ENCODE measurements at regions not wholly inside any gene's neighbourhood (a gene's known extent, or its start where the extent isn't known, plus 50 kb on each side); places are given as distances from the start of the nearest gene placed in this dataset.

- Histone ChIP-seq H3K36me3 (no peaks in the 10 kb centered on the region), H3K4me1 (ENCODE audit: low read depth) (no peaks in the 10 kb centered on the region), H3K9me3 (ENCODE audit: low read depth) (no peaks in the 10 kb centered on the region), H3K4me3 (no peak overlapping the region), H3K27ac (no peak overlapping the region), H3K27me3 (no peaks in the 10 kb centered on the region)
- DNase-seq (ENCODE audit: low read depth in 1 of 2, low spot score in 1 of 2): peak in 1 of 2 donors; percentile 10
- no peak for TF ChIP-seq CTCF (IDR thresholded peaks at IDR 0.05; ENCODE audit: low read depth, low read length)
Measured at GRCh38 chr9:78383130-78383529, 86.2 kb downstream of the PSAT1 start.

- no peaks in the 10 kb centered on the region for H3K36me3 ChIP-seq
- DNase-seq (ENCODE audit: low read depth in 1 of 2, low spot score in 1 of 2): no peak
- no peak overlapping the region for H3K4me3 ChIP-seq
- no peak for TF ChIP-seq CTCF (IDR thresholded peaks at IDR 0.05; ENCODE audit: low read depth, low read length)
- no peaks in the 10 kb centered on the region for H3K4me1 ChIP-seq (ENCODE audit: low read depth)
- H3K27me3 ChIP-seq: no peaks in the 10 kb centered on the region
- H3K27ac ChIP-seq: no peak overlapping the region
- H3K9me3 ChIP-seq (ENCODE audit: low read depth): no peaks in the 10 kb centered on the region
Measured at GRCh38 chr9:78386348-78386747, 89.4 kb downstream of the PSAT1 start.

GRCh38 chr9:78386773-78387172 lies 89.8 kb downstream of the PSAT1 start:
- no peak for TF ChIP-seq CTCF (IDR thresholded peaks at IDR 0.05; ENCODE audit: low read depth, low read length)
- H3K4me3 ChIP-seq: no peak overlapping the region
- H3K4me1 ChIP-seq (ENCODE audit: low read depth): no peaks in the 10 kb centered on the region
- H3K9me3 ChIP-seq (ENCODE audit: low read depth): no peaks in the 10 kb centered on the region
- no peaks in the 10 kb centered on the region for H3K27me3 ChIP-seq
- H3K36me3 ChIP-seq: no peaks in the 10 kb centered on the region
- peak in 1 of 2 donors; percentile 46 for DNase-seq (ENCODE audit: low read depth in 1 of 2, low spot score in 1 of 2)
- no peak overlapping the region for H3K27ac ChIP-seq

- H3K36me3 ChIP-seq: no peaks in the 10 kb centered on the region
- H3K27me3 ChIP-seq: no peaks in the 10 kb centered on the region
- no peak for DNase-seq (ENCODE audit: low read depth in 1 of 2, low spot score in 1 of 2)
- H3K27ac ChIP-seq: no peak overlapping the region
- peaks cover 7% of the 10 kb centered on the region for H3K4me1 ChIP-seq (ENCODE audit: low read depth)
- no peak for TF ChIP-seq CTCF (IDR thresholded peaks at IDR 0.05; ENCODE audit: low read depth, low read length)
- H3K9me3 ChIP-seq (ENCODE audit: low read depth): no peaks in the 10 kb centered on the region
- H3K4me3 ChIP-seq: no peak overlapping the region
Measured at GRCh38 chr9:78393340-78393739, 96.4 kb downstream of the PSAT1 start.

GRCh38 chr9:78393932-78394331 lies 97.0 kb downstream of the PSAT1 start:
- Histone ChIP-seq H3K4me1 (ENCODE audit: low read depth) (peaks cover 7% of the 10 kb centered on the region), H3K4me3 (no peak overlapping the region), H3K36me3 (no peaks in the 10 kb centered on the region), H3K27ac (no peak overlapping the region), H3K27me3 (no peaks in the 10 kb centered on the region), H3K9me3 (ENCODE audit: low read depth) (no peaks in the 10 kb centered on the region)
- no peak for DNase-seq (ENCODE audit: low read depth in 1 of 2, low spot score in 1 of 2)
- no peak for TF ChIP-seq CTCF (IDR thresholded peaks at IDR 0.05; ENCODE audit: low read depth, low read length)

- TF ChIP-seq CTCF (IDR thresholded peaks at IDR 0.05; ENCODE audit: low read depth, low read length): no peak
Measured at GRCh38 chr9:78396087-78396486, 99.2 kb downstream of the PSAT1 start.

More at GRCh38 chr9:78396087-78396486, 99.2 kb downstream of the PSAT1 start:
- H3K36me3 ChIP-seq: no peaks in the 10 kb centered on the region
- H3K27me3 ChIP-seq: no peaks in the 10 kb centered on the region
- no peak overlapping the region for H3K27ac ChIP-seq
- H3K9me3 ChIP-seq (ENCODE audit: low read depth): no peaks in the 10 kb centered on the region
- DNase-seq (ENCODE audit: low read depth in 1 of 2, low spot score in 1 of 2): no peak
- H3K4me3 ChIP-seq: no peak overlapping the region
- peaks cover 7% of the 10 kb centered on the region for H3K4me1 ChIP-seq (ENCODE audit: low read depth)
